CD14-positive monocyte (primary cell): ENCODE measurements at regions not wholly inside any gene's neighbourhood (a gene's known extent, or its start where the extent isn't known, plus 50 kb on each side); places are given as distances from the start of the nearest gene placed in this dataset.

Experiments used
- DNase-seq, 3 donors: peaks; one replicate each; pipeline ENCODE4 v3.0.0-alpha.2; 2011 to 2022
- H2AFZ ChIP-seq: 2 replicates; pipeline ENCODE4 v1.6.0; 2012; ENCODE audit warnings: mild to moderate bottlenecking, low read depth, low read length, inconsistent platforms; ENCODE audit not compliant: insufficient read depth, poor library complexity, severe bottlenecking
- H3K27ac ChIP-seq, 2 donors: 1 replicate in 1 of 2; 2 replicates in 1 of 2; pipeline ENCODE4 v1.5.1; 2012 to 2013; ENCODE audit warnings: low read length in 2 of 2, control low read depth in 1 of 2, inconsistent platforms in 1 of 2, low read depth in 1 of 2, mild to moderate bottlenecking in 1 of 2
- H3K27me3 ChIP-seq, 2 donors: one replicate each; pipeline versions ENCODE4 v1.6.0 to v1.6.1; 2011 to 2013; ENCODE audit warnings: low read length in 2 of 2; ENCODE audit not compliant: control insufficient read depth in 2 of 2, insufficient read depth in 2 of 2
- H3K36me3 ChIP-seq, 2 donors: replicated peaks in 1 of 2; 1 replicate in 1 of 2; 2 replicates in 1 of 2; pipeline versions ENCODE4 v1.5.1 to v1.6.1; 2012 to 2013; ENCODE audit warnings: low read length in 2 of 2, control low read depth in 1 of 2, inconsistent platforms in 1 of 2, mild to moderate bottlenecking in 1 of 2; ENCODE audit not compliant: insufficient read depth in 2 of 2, control insufficient read depth in 1 of 2
- H3K4me1 ChIP-seq, 2 donors: 1 replicate in 1 of 2; 2 replicates in 1 of 2; pipeline versions ENCODE4 v1.5.1 to v1.6.1; 2012 to 2013; ENCODE audit warnings: low read length in 2 of 2, control low read depth in 1 of 2, inconsistent platforms in 1 of 2, mild to moderate bottlenecking in 1 of 2, moderate library complexity in 1 of 2; ENCODE audit not compliant: insufficient read depth in 2 of 2, control insufficient read depth in 1 of 2
- H3K4me2 ChIP-seq: replicated peaks from 2 replicates; pipeline ENCODE3; 2012; ENCODE audit warnings: low read length, moderate library complexity, mild to moderate bottlenecking; ENCODE audit not compliant: poor library complexity, severe bottlenecking; ENCODE audit errors: extremely low read depth
- H3K4me3 ChIP-seq, 3 experiments: fragments of 200-600 bp in 1 of 3; sonication (generic) in 1 of 3; replicated peaks in 1 of 3; 1 replicate in 2 of 3; 2 replicates in 1 of 3; pipeline ENCODE4 v1.5.1; 2011 to 2013; ENCODE audit warnings: low read length in 3 of 3, mild to moderate bottlenecking in 3 of 3, control low read depth in 2 of 3, low read depth in 2 of 3, inconsistent platforms in 1 of 3, moderate library complexity in 1 of 3
- H3K79me2 ChIP-seq: 2 replicates; pipeline ENCODE4 v1.6.0; 2012; ENCODE audit warnings: mild to moderate bottlenecking, control low read depth, inconsistent platforms, low read length, moderate library complexity; ENCODE audit not compliant: insufficient read depth
- H3K9ac ChIP-seq: 2 replicates; pipeline ENCODE4 v1.6.0; 2017; ENCODE audit warnings: low read length, mild to moderate bottlenecking; ENCODE audit not compliant: insufficient read depth, poor library complexity, severe bottlenecking
- H3K9me3 ChIP-seq, 2 donors: replicated peaks in 1 of 2; 1 replicate in 1 of 2; 2 replicates in 1 of 2; pipeline versions ENCODE4 v1.5.1 to v1.6.1; 2012 to 2013; ENCODE audit warnings: low read length in 2 of 2, control low read depth in 1 of 2; ENCODE audit not compliant: control insufficient read depth in 1 of 2, insufficient read depth in 1 of 2
- H4K20me1 ChIP-seq: 2 replicates; pipeline ENCODE4 v1.6.0; 2012; ENCODE audit warnings: mild to moderate bottlenecking, low read length, control low read depth, moderate library complexity; ENCODE audit not compliant: insufficient read depth
- H3K27ac Mint-ChIP-seq, 7 donors: one replicate each; pipeline ENCODE4 v1.8.0; 2020; ENCODE audit warnings: mild to moderate bottlenecking in 7 of 7, mixed read lengths in 7 of 7, moderate library complexity in 6 of 7, inconsistent platforms in 2 of 7
- H3K27me3 Mint-ChIP-seq, 3 donors: one replicate each; pipeline ENCODE4 v1.8.0; 2021 to 2022; ENCODE audit warnings: low read depth in 3 of 3, mild to moderate bottlenecking in 3 of 3, mixed read lengths in 3 of 3, moderate library complexity in 3 of 3, inconsistent platforms in 1 of 3
- H3K36me3 Mint-ChIP-seq, 2 donors: one replicate each; pipeline ENCODE4 v1.8.0; 2020; ENCODE audit warnings: mixed read lengths in 2 of 2, inconsistent platforms in 1 of 2, mild to moderate bottlenecking in 1 of 2
- H3K4me1 Mint-ChIP-seq: one replicate; pipeline ENCODE4 v1.8.0; 2020; ENCODE audit warnings: mild to moderate bottlenecking, mixed read lengths
- H3K4me3 Mint-ChIP-seq, 2 donors: one replicate each; pipeline ENCODE4 v1.8.0; 2020; ENCODE audit warnings: mild to moderate bottlenecking in 2 of 2, mixed read lengths in 2 of 2, moderate library complexity in 1 of 2
- H3K9me3 Mint-ChIP-seq, 7 donors: one replicate each; pipeline ENCODE4 v1.8.0; 2020 to 2022; ENCODE audit warnings: mixed read lengths in 7 of 7, mild to moderate bottlenecking in 6 of 7, moderate library complexity in 6 of 7, inconsistent platforms in 2 of 7
- CTCF ChIP-seq: fragments of 200-600 bp; IDR thresholded peaks from one replicate; pipeline ENCODE4 v1.8.0; 2022; ENCODE audit warnings: antibody characterized with exemption, mild to moderate bottlenecking
- WGBS: methylation state at CpG from one replicate; pipeline ENCODE4 v1.1.5; 2013; ENCODE audit warnings: missing lambda C conversion rate; ENCODE audit not compliant: insufficient coverage; 5-methylcytosine and 5-hydroxymethylcytosine counted together
- intact Hi-C, 2 donors: fragments of 100-400 bp; cut with micrococcal nuclease; formaldehyde crosslinking; loops; one replicate each; pipeline versions ENCODE4 v1.15.0 to v1.15.1; 2023

GRCh38 chr3:159080256-159080655 is 278.4 kb downstream of the MFSD1 start:
- no peak for DNase-seq
- Mint-ChIP-seq H3K27me3 (peaks cover 0 to 2% (median 0%) of the 10 kb centered on the region in 3 donors), H3K27ac (no peak overlapping the region), H3K9me3 (peaks cover 0 to 2% (median 0%) of the 10 kb centered on the region in 7 donors), H3K4me1 (no peaks in the 10 kb centered on the region), H3K36me3 (no peaks in the 10 kb centered on the region), H3K4me3 (no peak overlapping the region)
- Histone ChIP-seq H4K20me1 (no peaks in the 10 kb centered on the region), H3K27me3 (no peaks in the 10 kb centered on the region), H3K79me2 (no peaks in the 10 kb centered on the region), H3K4me3 (no peak overlapping the region), H3K9me3 (no peaks in the 10 kb centered on the region), H3K27ac (no peak overlapping the region), H2AFZ (no peak overlapping the region), H3K9ac (no peak overlapping the region), H3K4me1 (no peaks in the 10 kb centered on the region), H3K36me3 (no peaks in the 10 kb centered on the region), H3K4me2 (no peak overlapping the region)
- intact Hi-C loops: no loop called here
- no peak for TF ChIP-seq CTCF
- no CpG with 5 or more reads among the region's 5 CpGs for WGBS

- Histone ChIP-seq H3K4me1 (no peaks in the 10 kb centered on the region), H3K4me3 (no peak overlapping the region), H4K20me1 (no peaks in the 10 kb centered on the region), H3K36me3 (no peaks in the 10 kb centered on the region), H3K27me3 (no peaks in the 10 kb centered on the region), H3K9ac (no peak overlapping the region), H3K4me2 (no peak overlapping the region), H3K27ac (no peak overlapping the region), H2AFZ (no peak overlapping the region), H3K9me3 (no peaks in the 10 kb centered on the region), H3K79me2 (no peaks in the 10 kb centered on the region)
- TF ChIP-seq CTCF: no peak
- no peak for DNase-seq
- Mint-ChIP-seq H3K27me3 (peaks cover 0 to 2% (median 0%) of the 10 kb centered on the region in 3 donors), H3K36me3 (no peaks in the 10 kb centered on the region), H3K4me1 (no peaks in the 10 kb centered on the region), H3K9me3 (peaks cover 0 to 2% (median 0%) of the 10 kb centered on the region in 7 donors), H3K27ac (no peak overlapping the region), H3K4me3 (no peak overlapping the region)
- intact Hi-C loops: no loop called here
These were observed 279.0 kb downstream of the MFSD1 start for GRCh38 chr3:159080821-159081220.
